IMR-90 (cell line): ENCODE measurements at regions not wholly inside any gene's neighbourhood (a gene's known extent, or its start where the extent isn't known, plus 50 kb on each side); places are given as distances from the start of the nearest gene placed in this dataset.

ENCODE experiments used
- ATAC-seq: fragments of 200-7000 bp; cut with Tn5 transposase; 2 replicates; pipeline ENCODE4 v1.9.1; 2020; ENCODE audit warnings: low read depth, mild to moderate bottlenecking, moderate library complexity
- BruUV-seq: library from RNA; stranded (reverse); fragments of 400-500 nt; replicated peaks from 2 replicates; lab custom pipeline; 2021; lab: Mats Ljungman, UMichigan
- CTCF ChIA-PET: fragments of 300-600 bp; formaldehyde crosslinking; extraction: SDS; loops from one replicate; lab custom pipeline; 2021; ENCODE audit warnings: antibody characterized with exemption; lab: Yijun Ruan, JAX
- POLR2A ChIA-PET: fragments of 300-600 bp; sonication (Branson Sonifier 250); formaldehyde crosslinking; loops from one replicate; lab custom pipeline; 2022; ENCODE audit warnings: antibody characterized with exemption; ENCODE audit not compliant: unreplicated experiment; lab: Charles Lee
- DNase-seq: peaks from one replicate; pipeline ENCODE4 v3.0.0; 2013
- H2AFZ ChIP-seq: replicated peaks from 2 replicates; pipeline ENCODE3; 2013; ENCODE audit warnings: low read length, mild to moderate bottlenecking; ENCODE audit not compliant: poor library complexity
- H2AK5ac ChIP-seq: 2 replicates; pipeline ENCODE4 v1.6.1; 2013; ENCODE audit warnings: low read depth, low read length, inconsistent platforms
- H2AK9ac ChIP-seq: replicated peaks from 2 replicates; pipeline ENCODE3; 2013; ENCODE audit warnings: mild to moderate bottlenecking, low read depth, low read length, moderate library complexity; ENCODE audit not compliant: poor library complexity
- H2BK120ac ChIP-seq: 2 replicates; pipeline ENCODE4 v1.6.1; 2013; ENCODE audit warnings: low read depth, low read length, inconsistent platforms
- H2BK15ac ChIP-seq: 3 replicates; pipeline ENCODE4 v1.6.1; 2013; ENCODE audit warnings: low read depth, low read length, inconsistent platforms
- H2BK20ac ChIP-seq: 2 replicates; pipeline ENCODE4 v1.6.1; 2013; ENCODE audit warnings: low read depth, mild to moderate bottlenecking, inconsistent platforms, low read length, moderate library complexity
- H2BK5ac ChIP-seq: 2 replicates; pipeline ENCODE4 v1.6.1; 2013; ENCODE audit warnings: mild to moderate bottlenecking, low read depth, low read length, inconsistent platforms; ENCODE audit not compliant: poor library complexity, severe bottlenecking
- H3K14ac ChIP-seq: replicated peaks from 2 replicates; pipeline ENCODE4 v1.6.1; 2013; ENCODE audit warnings: low read depth, low read length, inconsistent platforms
- H3K18ac ChIP-seq: 2 replicates; pipeline ENCODE4 v1.6.1; 2013; ENCODE audit warnings: low read depth, low read length, control low read depth
- H3K23ac ChIP-seq: 2 replicates; pipeline ENCODE4 v1.6.1; 2013; ENCODE audit warnings: low read depth, low read length, inconsistent platforms
- H3K27ac ChIP-seq: 2 replicates; pipeline ENCODE4 v1.5.1; 2013; ENCODE audit warnings: mild to moderate bottlenecking, control low read depth, low read length; ENCODE audit not compliant: insufficient read depth
- H3K27me3 ChIP-seq: 2 replicates; pipeline ENCODE4 v1.6.1; 2013; ENCODE audit warnings: low read length; ENCODE audit not compliant: control insufficient read depth, insufficient read depth
- H3K36me3 ChIP-seq: 2 replicates; pipeline ENCODE4 v1.6.1; 2013; ENCODE audit warnings: low read length, mixed read lengths; ENCODE audit not compliant: control insufficient read depth, insufficient read depth
- H3K4ac ChIP-seq: 2 replicates; pipeline ENCODE4 v1.6.1; 2013; ENCODE audit warnings: low read depth, low read length, inconsistent platforms
- H3K4me1 ChIP-seq: 2 replicates; pipeline ENCODE4 v1.6.1; 2013; ENCODE audit warnings: low read length, mixed read lengths; ENCODE audit not compliant: control insufficient read depth, insufficient read depth
- H3K4me2 ChIP-seq: 2 replicates; pipeline ENCODE4 v1.6.1; 2013; ENCODE audit warnings: low read depth, mild to moderate bottlenecking, control low read depth, low read length, moderate library complexity
- H3K4me3 ChIP-seq: 2 replicates; pipeline ENCODE4 v1.5.1; 2013; ENCODE audit warnings: low read depth, mild to moderate bottlenecking, control low read depth, low read length, moderate library complexity; ENCODE audit not compliant: insufficient read depth
- H3K56ac ChIP-seq: 2 replicates; pipeline ENCODE4 v1.6.1; 2013; ENCODE audit warnings: low read length, inconsistent platforms; ENCODE audit not compliant: insufficient read depth; ENCODE audit errors: extremely low read depth
- H3K79me1 ChIP-seq, 2 experiments: 2 replicates each; pipeline ENCODE4 v1.6.1; 2013; ENCODE audit warnings: low read length in 2 of 2, inconsistent platforms in 1 of 2, low read depth in 1 of 2
- H3K9ac ChIP-seq: 2 replicates; pipeline ENCODE4 v1.6.1; 2013; ENCODE audit warnings: low read depth, low read length, control low read depth
- H3K9me1 ChIP-seq: 2 replicates; pipeline ENCODE4 v1.6.1; 2013; ENCODE audit warnings: low read length, inconsistent platforms; ENCODE audit not compliant: insufficient read depth
- H3K9me3 ChIP-seq: 2 replicates; pipeline ENCODE4 v1.6.1; 2013; ENCODE audit warnings: low read length; ENCODE audit not compliant: control insufficient read depth, insufficient read depth
- H4K20me1 ChIP-seq: 2 replicates; pipeline ENCODE4 v1.6.1; 2013; ENCODE audit warnings: low read length, inconsistent platforms; ENCODE audit not compliant: insufficient read depth
- H4K5ac ChIP-seq: 2 replicates; pipeline ENCODE4 v1.6.1; 2013; ENCODE audit warnings: mild to moderate bottlenecking, low read depth, low read length, control low read depth
- H4K8ac ChIP-seq, 2 experiments: 2 replicates each; pipeline ENCODE4 v1.6.1; 2013; ENCODE audit warnings: low read depth in 2 of 2, low read length in 2 of 2, control low read depth in 1 of 2, inconsistent platforms in 1 of 2
- H4K91ac ChIP-seq: 2 replicates; pipeline ENCODE4 v1.6.1; 2013; ENCODE audit warnings: low read depth, low read length, inconsistent platforms; ENCODE audit not compliant: insufficient read depth
- BHLHE40 ChIP-seq: fragments of 150-350 bp; IDR thresholded peaks from 2 replicates; pipeline ENCODE4 v1.6.1; 2016; ENCODE audit warnings: mild to moderate bottlenecking, low read depth, low read length
- MAFK ChIP-seq: IDR thresholded peaks from 2 replicates; pipeline ENCODE4 v1.6.1; 2012; ENCODE audit warnings: low read depth, low read length, improper control_type of control experiment
- WGBS, 2 experiments: methylation state at CpG; one replicate each; pipeline versions ENCODE4 v1.1.5 to v1.1.7; 2013; ENCODE audit warnings: missing lambda C conversion rate in 2 of 2; ENCODE audit not compliant: insufficient read length in 1 of 2; ENCODE audit errors: extremely low coverage in 2 of 2; 5-methylcytosine and 5-hydroxymethylcytosine counted together
- dilution Hi-C: fragments of 300-500 bp; cut with HindIII; formaldehyde crosslinking; loops from one replicate; pipeline ENCODE4 v1.14.3; 2018; ENCODE audit warnings: low sequenced_read_pairs; ENCODE audit not compliant: unreplicated experiment
- in situ Hi-C: fragments of 300-500 bp; cut with MboI; formaldehyde crosslinking; loops from 3 replicates; pipeline ENCODE4 v1.14.3; 2019; ENCODE audit warnings: low sequenced_read_pairs, inconsistent platforms, mixed read lengths
- intact Hi-C: fragments of 100-400 bp; cut with micrococcal nuclease; formaldehyde crosslinking; loops from 2 replicates; pipeline ENCODE4 v1.10.0; 2022

DNA sequence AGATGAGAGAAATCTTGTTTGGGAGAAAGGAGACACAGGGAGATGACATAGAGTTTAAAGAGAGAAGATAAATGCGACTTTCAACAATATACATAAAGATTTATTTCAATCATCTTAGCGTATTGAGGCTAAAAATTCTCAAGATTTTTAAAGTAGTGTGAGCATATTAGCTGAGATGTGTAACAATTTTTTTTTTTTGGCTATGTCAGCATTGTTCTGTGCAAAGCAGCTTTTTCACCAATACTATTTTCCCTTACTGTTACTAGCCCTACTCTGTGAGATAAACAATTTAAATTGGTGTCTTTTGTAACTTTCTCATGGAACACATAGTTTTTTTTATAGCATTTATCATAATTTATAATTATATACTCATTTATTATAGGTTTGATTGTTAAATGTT, 185.2 kb upstream of the ZNF385D start:
- no peak overlapping the region for H2AK9ac ChIP-seq
- peak; percentile 53 for TF ChIP-seq MAFK
- no peak for TF ChIP-seq BHLHE40
- WGBS, 2 experiments, result no CpG with 5 or more reads among the region's 2 CpGs
- intact Hi-C loops, result no loop called here
- H3K27ac ChIP-seq, result no peak overlapping the region
- H3K27me3 ChIP-seq, result no peaks in the 10 kb centered on the region
- H3K9me3 ChIP-seq, result no peaks in the 10 kb centered on the region
- H3K4ac ChIP-seq, result no peak overlapping the region
- H3K4me1 ChIP-seq, result no peaks in the 10 kb centered on the region
- dilution Hi-C loops, result no loop called here
- H3K56ac ChIP-seq, result no peak overlapping the region
- no peaks in the 10 kb centered on the region for H3K36me3 ChIP-seq
- no peak overlapping the region for H2BK20ac ChIP-seq
- H2AFZ ChIP-seq, result no peak overlapping the region
- in situ Hi-C loops, result no loop called here
- no peak for DNase-seq
- CTCF ChIA-PET, result no interaction called here
- H2BK5ac ChIP-seq, result no peak overlapping the region
- no peak overlapping the region for H4K91ac ChIP-seq
- H3K4me2 ChIP-seq, result no peak overlapping the region
- H3K4me3 ChIP-seq, result no peak overlapping the region
- no TSS peak for BruUV-seq
- no peak overlapping the region for H3K14ac ChIP-seq
- no peak overlapping the region for H3K18ac ChIP-seq
- POLR2A ChIA-PET, result no interaction called here
- H2BK120ac ChIP-seq, result no peak overlapping the region
- H4K20me1 ChIP-seq, result no peaks in the 10 kb centered on the region
- H3K79me1 ChIP-seq, result no peaks in the 10 kb centered on the region
- no peak overlapping the region for H4K8ac ChIP-seq
- H2AK5ac ChIP-seq, result no peak overlapping the region
- H3K9ac ChIP-seq, result no peak overlapping the region
- H2BK15ac ChIP-seq, result no peak overlapping the region
- ATAC-seq, result no peak
- H3K23ac ChIP-seq, result no peak overlapping the region
- no peak overlapping the region for H4K5ac ChIP-seq
- H3K9me1 ChIP-seq, result no peaks in the 10 kb centered on the region
